ENCODE measurements at regions not wholly inside any gene's neighbourhood (a gene's known extent, or its start where the extent isn't known, plus 50 kb on each side); places are given as distances from the start of the nearest gene placed in this dataset.

DNA sequence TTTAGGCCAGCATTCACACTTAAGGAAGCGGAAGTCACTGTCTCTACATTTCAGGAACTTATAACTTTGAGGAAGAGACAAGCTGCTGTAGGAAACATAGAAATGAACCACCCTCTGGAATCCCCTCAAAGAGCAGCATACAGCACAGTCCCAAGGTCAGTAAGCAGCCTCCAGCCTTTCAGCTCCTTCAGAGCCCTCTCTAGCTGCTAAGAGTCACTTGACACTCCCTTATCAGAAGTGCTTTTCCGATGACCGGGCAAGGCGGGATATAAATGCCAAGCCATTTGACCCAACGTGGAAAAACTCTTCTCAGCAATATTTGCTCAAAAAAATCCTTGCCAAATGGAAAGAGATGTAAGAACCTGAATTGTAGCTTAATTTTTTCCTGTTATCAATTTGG is 1284.3 kb downstream of the XPNPEP1 start:
- TF ChIP-seq, protein P1, sequence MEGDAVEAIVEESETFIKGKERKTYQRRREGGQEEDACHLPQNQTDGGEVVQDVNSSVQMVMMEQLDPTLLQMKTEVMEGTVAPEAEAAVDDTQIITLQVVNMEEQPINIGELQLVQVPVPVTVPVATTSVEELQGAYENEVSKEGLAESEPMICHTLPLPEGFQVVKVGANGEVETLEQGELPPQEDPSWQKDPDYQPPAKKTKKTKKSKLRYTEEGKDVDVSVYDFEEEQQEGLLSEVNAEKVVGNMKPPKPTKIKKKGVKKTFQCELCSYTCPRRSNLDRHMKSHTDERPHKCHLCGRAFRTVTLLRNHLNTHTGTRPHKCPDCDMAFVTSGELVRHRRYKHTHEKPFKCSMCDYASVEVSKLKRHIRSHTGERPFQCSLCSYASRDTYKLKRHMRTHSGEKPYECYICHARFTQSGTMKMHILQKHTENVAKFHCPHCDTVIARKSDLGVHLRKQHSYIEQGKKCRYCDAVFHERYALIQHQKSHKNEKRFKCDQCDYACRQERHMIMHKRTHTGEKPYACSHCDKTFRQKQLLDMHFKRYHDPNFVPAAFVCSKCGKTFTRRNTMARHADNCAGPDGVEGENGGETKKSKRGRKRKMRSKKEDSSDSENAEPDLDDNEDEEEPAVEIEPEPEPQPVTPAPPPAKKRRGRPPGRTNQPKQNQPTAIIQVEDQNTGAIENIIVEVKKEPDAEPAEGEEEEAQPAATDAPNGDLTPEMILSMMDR (conservative IDR thresholded peaks at IDR 0.05; ENCODE audit: low read length): no peak
- TF ChIP-seq EZH2phosphoT487 (IDR thresholded peaks at IDR 0.05; ENCODE audit: borderline replicate concordance): no peak
- Histone ChIP-seq H3K4me1 (ENCODE audit: insufficient read depth, low read length, poor library complexity, severe bottlenecking) (no peaks in the 10 kb centered on the region), H2AFZ (ENCODE audit: low read length) (no peak overlapping the region), H3K79me2 (ENCODE audit: insufficient read depth, low read length) (no peaks in the 10 kb centered on the region), H3F3A (ENCODE audit: low read depth) (no peaks in the 10 kb centered on the region), H3K9me2 (replicated peaks; ENCODE audit: low read depth, low read length) (no peaks in the 10 kb centered on the region), H4K20me1 (ENCODE audit: insufficient read depth, low read length, poor library complexity, severe bottlenecking) (no peaks in the 10 kb centered on the region), H3K4me2 (ENCODE audit: low read depth, low read length, poor library complexity, severe bottlenecking) (no peak overlapping the region), H3K4me3 (ENCODE audit: low read length, poor library complexity, severe bottlenecking) (no peak overlapping the region), H3K36me3 (ENCODE audit: insufficient read depth, low read length) (no peaks in the 10 kb centered on the region), H3K9ac (ENCODE audit: low read depth, low read length, poor library complexity, severe bottlenecking) (no peak overlapping the region), H3K9me3 (ENCODE audit: insufficient read depth, low read depth, low read length) (no peaks in the 10 kb centered on the region), H3K27me3 (ENCODE audit: insufficient read depth, low read length, poor library complexity, severe bottlenecking) (no peaks in the 10 kb centered on the region)

DNA sequence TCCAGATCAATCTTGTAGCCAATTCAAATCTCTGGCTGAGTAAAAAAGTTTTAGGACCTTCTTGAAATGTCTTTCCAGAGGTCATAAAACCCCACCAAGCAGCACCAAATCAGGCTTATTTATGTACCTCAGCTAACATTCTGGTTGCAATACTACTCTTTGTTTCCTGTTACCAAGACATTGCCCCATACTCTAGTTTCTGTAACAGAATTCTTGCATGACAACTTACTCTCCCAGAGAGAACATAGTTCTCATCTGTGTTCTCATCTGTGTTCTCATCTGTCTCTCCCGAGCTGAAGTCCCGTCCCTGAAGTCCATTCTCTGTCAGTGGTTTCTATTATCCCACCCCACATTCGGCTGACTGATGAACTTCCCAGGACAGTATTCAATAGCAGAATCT is 1285.1 kb downstream of the XPNPEP1 start:
- no peaks in the 10 kb centered on the region for H3K4me1 ChIP-seq (ENCODE audit: insufficient read depth, low read length, poor library complexity, severe bottlenecking)
- no peak overlapping the region for H3K9ac ChIP-seq (ENCODE audit: low read depth, low read length, poor library complexity, severe bottlenecking)
- no peaks in the 10 kb centered on the region for H3F3A ChIP-seq (ENCODE audit: low read depth)
- H3K27me3 ChIP-seq (ENCODE audit: insufficient read depth, low read length, poor library complexity, severe bottlenecking): no peaks in the 10 kb centered on the region
- H3K4me3 ChIP-seq (ENCODE audit: low read length, poor library complexity, severe bottlenecking): no peak overlapping the region
- no peaks in the 10 kb centered on the region for H3K79me2 ChIP-seq (ENCODE audit: insufficient read depth, low read length)
- H2AFZ ChIP-seq (ENCODE audit: low read length): no peak overlapping the region
- no peaks in the 10 kb centered on the region for H3K9me3 ChIP-seq (ENCODE audit: insufficient read depth, low read depth, low read length)
- no peak overlapping the region for H3K4me2 ChIP-seq (ENCODE audit: low read depth, low read length, poor library complexity, severe bottlenecking)
- H3K36me3 ChIP-seq (ENCODE audit: insufficient read depth, low read length): no peaks in the 10 kb centered on the region
- no peaks in the 10 kb centered on the region for H3K9me2 ChIP-seq (replicated peaks; ENCODE audit: low read depth, low read length)
- no peaks in the 10 kb centered on the region for H4K20me1 ChIP-seq (ENCODE audit: insufficient read depth, low read length, poor library complexity, severe bottlenecking)
- TF ChIP-seq, protein P1 (conservative IDR thresholded peaks at IDR 0.05; ENCODE audit: low read length): no peak
- no peak for TF ChIP-seq EZH2phosphoT487 (IDR thresholded peaks at IDR 0.05; ENCODE audit: borderline replicate concordance)

DNA sequence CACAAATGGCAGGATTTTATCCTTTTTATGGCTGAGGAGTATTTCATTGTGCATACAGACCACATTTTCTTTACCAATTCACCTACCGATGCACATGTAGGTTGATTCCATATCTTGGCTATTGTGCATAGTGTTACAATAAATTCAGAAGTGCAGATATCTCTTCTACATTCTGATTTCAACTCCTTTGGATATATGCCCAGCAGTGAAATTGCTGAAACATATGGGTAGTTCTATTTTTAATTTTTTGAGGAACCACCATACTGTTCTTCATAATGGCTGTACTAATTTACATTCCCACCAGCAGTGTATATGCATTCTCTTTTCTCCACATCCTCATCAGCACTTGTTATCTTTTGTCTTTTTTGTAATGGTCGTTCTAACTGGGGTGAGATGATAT is 1290.3 kb downstream of the XPNPEP1 start:
- Histone ChIP-seq H3K9me2 (replicated peaks; ENCODE audit: low read depth, low read length) (no peaks in the 10 kb centered on the region), H3K9ac (ENCODE audit: low read depth, low read length, poor library complexity, severe bottlenecking) (no peak overlapping the region), H3K79me2 (ENCODE audit: insufficient read depth, low read length) (no peaks in the 10 kb centered on the region), H3F3A (ENCODE audit: low read depth) (no peaks in the 10 kb centered on the region), H3K9me3 (ENCODE audit: insufficient read depth, low read depth, low read length) (no peaks in the 10 kb centered on the region), H3K4me1 (ENCODE audit: insufficient read depth, low read length, poor library complexity, severe bottlenecking) (no peaks in the 10 kb centered on the region), H3K4me2 (ENCODE audit: low read depth, low read length, poor library complexity, severe bottlenecking) (no peak overlapping the region), H2AFZ (ENCODE audit: low read length) (no peak overlapping the region), H4K20me1 (ENCODE audit: insufficient read depth, low read length, poor library complexity, severe bottlenecking) (no peaks in the 10 kb centered on the region), H3K36me3 (ENCODE audit: insufficient read depth, low read length) (no peaks in the 10 kb centered on the region), H3K4me3 (ENCODE audit: low read length, poor library complexity, severe bottlenecking) (no peak overlapping the region), H3K27me3 (ENCODE audit: insufficient read depth, low read length, poor library complexity, severe bottlenecking) (no peaks in the 10 kb centered on the region)
- no peak for TF ChIP-seq EZH2phosphoT487 (IDR thresholded peaks at IDR 0.05; ENCODE audit: borderline replicate concordance)
- TF ChIP-seq, protein P1 (conservative IDR thresholded peaks at IDR 0.05; ENCODE audit: low read length): no peak

Measured in Loucy (cell line).